Kidney (tissue), 13 donors: ENCODE measurements at regions not wholly inside any gene's neighbourhood (a gene's known extent, or its start where the extent isn't known, plus 50 kb on each side); places are given as distances from the start of the nearest gene placed in this dataset.
A peak's percentile ranks its signal among the peaks of the same experiment; 100 is the strongest.
"Not testable (repeated sequence)": the region's sequence is repeated elsewhere in the genome, so short reads cannot be mapped to it uniquely, and the experiment has no call there.

Experiments
- DNase-seq, 5 donors: peaks; one replicate each; pipeline ENCODE4 v3.0.0-alpha.2; 2013 to 2020
- FAIRE-seq: peaks from 2 replicates; lab custom pipeline; 2012; peaks lifted over from hg19 to GRCh38; lab: Jason Lieb, UNC
- H3K27ac ChIP-seq, 2 donors: one replicate each; pipeline ENCODE4 v1.7.0; 2013; ENCODE audit warnings: low read depth in 2 of 2, low read length in 2 of 2, inconsistent platforms in 1 of 2
- H3K27me3 ChIP-seq: one replicate; pipeline ENCODE4 v1.7.1; 2013; ENCODE audit warnings: low read length, inconsistent platforms; ENCODE audit not compliant: control insufficient read depth, insufficient read depth
- H3K36me3 ChIP-seq, 3 donors: one replicate each; pipeline versions ENCODE4 v1.7.0 to v1.7.1; 2013; ENCODE audit warnings: low read length in 3 of 3, control low read depth in 1 of 3, inconsistent platforms in 1 of 3; ENCODE audit not compliant: insufficient read depth in 3 of 3, control insufficient read depth in 2 of 3
- H3K4me1 ChIP-seq, 3 donors: one replicate each; pipeline versions ENCODE4 v1.7.0 to v1.7.1; 2013; ENCODE audit warnings: low read length in 3 of 3, inconsistent platforms in 1 of 3, low read depth in 1 of 3; ENCODE audit not compliant: control insufficient read depth in 2 of 3, insufficient read depth in 2 of 3
- H3K4me3 ChIP-seq, 3 donors: one replicate each; pipeline versions ENCODE4 v1.7.0 to v1.8.1; 2013; ENCODE audit warnings: low read length in 3 of 3, control low read depth in 1 of 3, inconsistent platforms in 1 of 3
- H3K9ac ChIP-seq, 3 donors: one replicate each; pipeline versions ENCODE4 v1.7.0 to v1.7.1; 2013; ENCODE audit warnings: low read length in 3 of 3, control low read depth in 1 of 3, inconsistent platforms in 1 of 3
- H3K9me3 ChIP-seq, 3 donors: one replicate each; pipeline versions ENCODE4 v1.7.0 to v1.7.1; 2013; ENCODE audit warnings: low read length in 3 of 3, control low read depth in 1 of 3, inconsistent platforms in 1 of 3; ENCODE audit not compliant: control insufficient read depth in 2 of 3, insufficient read depth in 1 of 3
- CTCF ChIP-seq: IDR thresholded peaks from 3 replicates; pipeline ENCODE4 v1.5.1; 2012; ENCODE audit warnings: mild to moderate bottlenecking, moderate library complexity, borderline replicate concordance; ENCODE audit not compliant: insufficient read depth; ENCODE audit errors: extremely low read depth
- intact Hi-C: fragments of 100-400 bp; cut with DNase I; formaldehyde crosslinking; loops from one replicate; pipeline ENCODE4 v1.11.1; 2022
- donor health status: control.
- donor health status: control.
- donor health status: control.
- donor health status: control.
- donor health status: control.
- donor health status: DM: yes; HTN: yes; CAD: no.
- donor health status: Normal renal cell carcinoma (clear cell type).

GRCh38 chr7:9728014-9728657 lies 1245.5 kb upstream of the PHF14 start:
- H3K36me3 ChIP-seq, H3K9ac ChIP-seq, H3K27ac ChIP-seq, intact Hi-C loops, H3K4me1 ChIP-seq, H3K4me3 ChIP-seq, H3K9me3 ChIP-seq, H3K27me3 ChIP-seq, FAIRE-seq: not testable (repeated sequence)
- DNase-seq, result peak in 1 of 5 donors; percentile 54

GRCh38 chr7:9752033-9752432 lies 1221.6 kb upstream of the PHF14 start:
- no peaks in the 10 kb centered on the region for H3K27me3 ChIP-seq
- intact Hi-C loops, result no loop called here
- no peaks in the 10 kb centered on the region for H3K36me3 ChIP-seq
- H3K4me1 ChIP-seq, result no peaks in the 10 kb centered on the region
- DNase-seq (no peak), FAIRE-seq (no peak)
- H3K9ac ChIP-seq, result no peak overlapping the region
- peaks cover 0 to 5% (median 0%) of the 10 kb centered on the region in 3 donors for H3K9me3 ChIP-seq
- TF ChIP-seq CTCF, result no peak
- no peak overlapping the region for H3K27ac ChIP-seq
- H3K4me3 ChIP-seq, result no peak overlapping the region

- Histone ChIP-seq H3K27me3 (no peaks in the 10 kb centered on the region), H3K36me3 (no peaks in the 10 kb centered on the region), H3K4me1 (no peaks in the 10 kb centered on the region), H3K9ac (no peak overlapping the region), H3K27ac (no peak overlapping the region), H3K4me3 (no peak overlapping the region), H3K9me3 (no peaks in the 10 kb centered on the region)
- no peak for TF ChIP-seq CTCF
- intact Hi-C loops, result no loop called here
- DNase-seq (peak in 2 of 5 donors; percentile 20 to 22), FAIRE-seq (no peak)
Measured at GRCh38 chr7:9761224-9761623, 1212.4 kb upstream of the PHF14 start.

GRCh38 chr7:9776900-9777299 lies 1196.8 kb upstream of the PHF14 start:
- H3K27me3 ChIP-seq, result no peaks in the 10 kb centered on the region
- H3K9ac ChIP-seq, result no peak overlapping the region
- H3K9me3 ChIP-seq, result no peaks in the 10 kb centered on the region
- FAIRE-seq, result no peak
- no peaks in the 10 kb centered on the region for H3K36me3 ChIP-seq
- DNase-seq, result peak in 3 of 5 donors; percentile 14 to 63 (median 25)
- intact Hi-C loops, result no loop called here
- no peak for TF ChIP-seq CTCF
- H3K4me1 ChIP-seq, result no peaks in the 10 kb centered on the region
- H3K4me3 ChIP-seq, result no peak overlapping the region
- no peak overlapping the region for H3K27ac ChIP-seq
